B cell (primary cell): ENCODE measurements at regions not wholly inside any gene's neighbourhood (a gene's known extent, or its start where the extent isn't known, plus 50 kb on each side); places are given as distances from the start of the nearest gene placed in this dataset.

Source experiments
- ATAC-seq: fragments of 200-7000 bp; cut with Tn5 transposase; one replicate; pipeline ENCODE4 v1.10.0; 2021; ENCODE audit warnings: low read depth, mild to moderate bottlenecking, moderate number of reproducible peaks, moderate library complexity
- CTCF ChIA-PET: fragments of 350-600 bp; sonication (Branson Sonifier 250); formaldehyde crosslinking; loops from one replicate; lab custom pipeline; 2021; ENCODE audit warnings: antibody characterized with exemption, inconsistent platforms; lab: Charles Lee
- POLR2A ChIA-PET: fragments of 350-600 bp; sonication (Branson Sonifier 250); formaldehyde crosslinking; loops from one replicate; lab custom pipeline; 2021; ENCODE audit warnings: antibody characterized with exemption; lab: Charles Lee
- DNase-seq: peaks from one replicate; pipeline ENCODE4 v3.0.0; 2013
- H2AFZ ChIP-seq: 2 replicates; pipeline ENCODE4 v1.6.1; 2012; ENCODE audit warnings: mild to moderate bottlenecking, low read depth, low read length; ENCODE audit not compliant: insufficient read depth, poor library complexity, severe bottlenecking
- H3K27ac ChIP-seq, 2 donors: 1 replicate in 1 of 2; 2 replicates in 1 of 2; pipeline ENCODE4 v1.5.1; 2012 to 2013; ENCODE audit warnings: low read length in 2 of 2, mild to moderate bottlenecking in 2 of 2, moderate library complexity in 1 of 2
- H3K27me3 ChIP-seq, 4 experiments: fragments of 200-600 bp in 1 of 4; sonication (generic) in 1 of 4; replicated peaks in 1 of 4; 1 replicate in 2 of 4; 2 replicates in 2 of 4; pipeline versions ENCODE4 v1.6.1 to v1.7.0; 2013 to 2016; ENCODE audit warnings: low read length in 3 of 4, mild to moderate bottlenecking in 2 of 4, mixed read lengths in 1 of 4, moderate library complexity in 1 of 4; ENCODE audit not compliant: insufficient read depth in 4 of 4, control insufficient read depth in 3 of 4; ENCODE audit errors: control extremely low read depth in 1 of 4
- H3K36me3 ChIP-seq, 2 experiments: replicated peaks in 1 of 2; 1 replicate in 1 of 2; 2 replicates in 1 of 2; pipeline versions ENCODE4 v1.6.1 to v1.7.1; 2013; ENCODE audit warnings: low read length in 1 of 2; ENCODE audit not compliant: insufficient read depth in 2 of 2, control insufficient read depth in 1 of 2; ENCODE audit errors: control extremely low read depth in 1 of 2, extremely low read depth in 1 of 2
- H3K4me1 ChIP-seq, 2 donors: fragments of 200-600 bp in 1 of 2; sonication (generic) in 1 of 2; 1 replicate in 1 of 2; 2 replicates in 1 of 2; pipeline versions ENCODE4 v1.5.1 to v1.6.1; 2013 to 2017; ENCODE audit warnings: low read length in 2 of 2; ENCODE audit not compliant: control insufficient read depth in 2 of 2, insufficient read depth in 2 of 2
- H3K4me2 ChIP-seq: replicated peaks from 2 replicates; pipeline ENCODE3; 2012; ENCODE audit warnings: mild to moderate bottlenecking, low read depth, low read length; ENCODE audit not compliant: poor library complexity, severe bottlenecking
- H3K4me3 ChIP-seq, 5 experiments: fragments of 200-600 bp in 1 of 5; sonication (generic) in 1 of 5; 1 replicate in 3 of 5; 2 replicates in 2 of 5; pipeline versions ENCODE4 v1.5.1 to v1.7.0; 2011 to 2016; ENCODE audit warnings: low read length in 4 of 5, mild to moderate bottlenecking in 4 of 5, low read depth in 2 of 5, control low read depth in 1 of 5, moderate library complexity in 1 of 5; ENCODE audit not compliant: insufficient read depth in 1 of 5; ENCODE audit errors: control extremely low read depth in 1 of 5, extremely low read depth in 1 of 5
- H3K79me2 ChIP-seq: fragments of 200-600 bp; sonication (generic); one replicate; pipeline ENCODE4 v1.6.0; 2016; ENCODE audit warnings: low read length; ENCODE audit not compliant: control insufficient read depth, insufficient read depth
- H3K9ac ChIP-seq: fragments of 200-600 bp; sonication (generic); 2 replicates; pipeline ENCODE4 v1.6.1; 2017; ENCODE audit warnings: mild to moderate bottlenecking, low read length, moderate library complexity
- H3K9me3 ChIP-seq, 3 donors: one replicate each; pipeline versions ENCODE4 v1.6.1 to v1.7.1; 2013; ENCODE audit warnings: low read length in 2 of 3; ENCODE audit not compliant: control insufficient read depth in 2 of 3, insufficient read depth in 1 of 3; ENCODE audit errors: control extremely low read depth in 1 of 3
- H4K20me1 ChIP-seq: 2 replicates; pipeline ENCODE4 v1.6.0; 2012; ENCODE audit warnings: mild to moderate bottlenecking, low read length; ENCODE audit not compliant: insufficient read depth, control insufficient read depth, poor library complexity, severe bottlenecking
- H3K27ac Mint-ChIP-seq: one replicate; pipeline ENCODE4 v1.8.0; 2021; ENCODE audit warnings: mixed read lengths
- H3K27me3 Mint-ChIP-seq: one replicate; pipeline ENCODE4 v1.8.0; 2021; ENCODE audit warnings: mixed read lengths
- H3K4me1 Mint-ChIP-seq: one replicate; pipeline ENCODE4 v1.8.0; 2021; ENCODE audit warnings: mixed read lengths
- H3K4me3 Mint-ChIP-seq: one replicate; pipeline ENCODE4 v1.8.0; 2021; ENCODE audit warnings: mixed read lengths
- H3K9me3 Mint-ChIP-seq: one replicate; pipeline ENCODE4 v1.8.0; 2022; ENCODE audit warnings: mixed read lengths; ENCODE audit not compliant: insufficient read depth
- EZH2 ChIP-seq: IDR thresholded peaks from 2 replicates; pipeline ENCODE4 v1.6.1; 2012; ENCODE audit warnings: borderline replicate concordance, low read depth, mild to moderate bottlenecking, moderate library complexity, low read length; ENCODE audit not compliant: insufficient read depth, poor library complexity, severe bottlenecking
- WGBS: methylation state at CpG from one replicate; pipeline ENCODE4 v1.1.5; 2013; ENCODE audit warnings: missing lambda C conversion rate; ENCODE audit not compliant: insufficient coverage; 5-methylcytosine and 5-hydroxymethylcytosine counted together
- intact Hi-C: fragments of 100-400 bp; cut with micrococcal nuclease; formaldehyde crosslinking; loops from one replicate; pipeline ENCODE4 v1.10.0; 2022
- TF ChIP-seq, protein P1 (sequence below): fragments of 200-600 bp; IDR thresholded peaks from one replicate; pipeline ENCODE4 v1.8.0; 2022; ENCODE audit warnings: antibody characterized with exemption, mild to moderate bottlenecking

DNA sequence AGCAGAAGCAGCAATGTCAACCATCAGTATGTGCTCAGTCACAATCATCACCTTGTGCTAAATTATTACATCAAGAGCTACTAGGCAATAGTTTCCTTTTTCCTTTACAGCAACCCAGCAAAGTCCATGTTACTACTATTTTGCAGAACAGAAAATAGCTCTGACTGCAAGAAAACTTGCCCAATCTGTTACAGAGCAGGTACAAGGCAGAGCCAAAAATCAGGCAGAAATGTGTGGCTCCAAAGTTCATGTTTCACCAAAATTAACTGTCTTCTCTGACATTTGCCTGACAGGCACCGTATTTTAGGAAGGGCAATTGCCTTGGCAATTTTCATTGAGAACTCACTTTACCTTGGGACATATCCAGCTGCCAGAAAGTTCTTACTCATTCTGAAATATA is 177.6 kb upstream of the TMTC4 start:
- no peak overlapping the region for H3K9ac ChIP-seq
- H3K79me2 ChIP-seq: no peaks in the 10 kb centered on the region
- intact Hi-C loops: no loop called here
- H3K27ac ChIP-seq: no peak overlapping the region
- no peak for ATAC-seq
- TF ChIP-seq EZH2: no peak
- TF ChIP-seq, protein P1, sequence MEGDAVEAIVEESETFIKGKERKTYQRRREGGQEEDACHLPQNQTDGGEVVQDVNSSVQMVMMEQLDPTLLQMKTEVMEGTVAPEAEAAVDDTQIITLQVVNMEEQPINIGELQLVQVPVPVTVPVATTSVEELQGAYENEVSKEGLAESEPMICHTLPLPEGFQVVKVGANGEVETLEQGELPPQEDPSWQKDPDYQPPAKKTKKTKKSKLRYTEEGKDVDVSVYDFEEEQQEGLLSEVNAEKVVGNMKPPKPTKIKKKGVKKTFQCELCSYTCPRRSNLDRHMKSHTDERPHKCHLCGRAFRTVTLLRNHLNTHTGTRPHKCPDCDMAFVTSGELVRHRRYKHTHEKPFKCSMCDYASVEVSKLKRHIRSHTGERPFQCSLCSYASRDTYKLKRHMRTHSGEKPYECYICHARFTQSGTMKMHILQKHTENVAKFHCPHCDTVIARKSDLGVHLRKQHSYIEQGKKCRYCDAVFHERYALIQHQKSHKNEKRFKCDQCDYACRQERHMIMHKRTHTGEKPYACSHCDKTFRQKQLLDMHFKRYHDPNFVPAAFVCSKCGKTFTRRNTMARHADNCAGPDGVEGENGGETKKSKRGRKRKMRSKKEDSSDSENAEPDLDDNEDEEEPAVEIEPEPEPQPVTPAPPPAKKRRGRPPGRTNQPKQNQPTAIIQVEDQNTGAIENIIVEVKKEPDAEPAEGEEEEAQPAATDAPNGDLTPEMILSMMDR: no peak
- no peaks in the 10 kb centered on the region for H4K20me1 ChIP-seq
- H3K27me3 Mint-ChIP-seq: no peaks in the 10 kb centered on the region
- CTCF ChIA-PET: interaction anchor here (0.6 kb wide), 1 partner anchor 290 kb away, joined by 7 read pairs; no protein-coding TSS in a partner anchor
- H3K4me1 Mint-ChIP-seq: no peaks in the 10 kb centered on the region
- H3K9me3 Mint-ChIP-seq: peaks cover 5% of the 10 kb centered on the region
- no peak for DNase-seq
- H3K27ac Mint-ChIP-seq: no peak overlapping the region
- no peak overlapping the region for H2AFZ ChIP-seq
- no CpG with 5 or more reads among the region's 1 CpG for WGBS
- H3K36me3 ChIP-seq: no peaks in the 10 kb centered on the region
- H3K27me3 ChIP-seq: no peaks in the 10 kb centered on the region
- POLR2A ChIA-PET: no interaction called here
- no peak overlapping the region for H3K4me3 Mint-ChIP-seq
- H3K4me1 ChIP-seq: no peaks in the 10 kb centered on the region
- H3K4me3 ChIP-seq: no peak overlapping the region
- no peak overlapping the region for H3K4me2 ChIP-seq
- H3K9me3 ChIP-seq: no peaks in the 10 kb centered on the region

DNA sequence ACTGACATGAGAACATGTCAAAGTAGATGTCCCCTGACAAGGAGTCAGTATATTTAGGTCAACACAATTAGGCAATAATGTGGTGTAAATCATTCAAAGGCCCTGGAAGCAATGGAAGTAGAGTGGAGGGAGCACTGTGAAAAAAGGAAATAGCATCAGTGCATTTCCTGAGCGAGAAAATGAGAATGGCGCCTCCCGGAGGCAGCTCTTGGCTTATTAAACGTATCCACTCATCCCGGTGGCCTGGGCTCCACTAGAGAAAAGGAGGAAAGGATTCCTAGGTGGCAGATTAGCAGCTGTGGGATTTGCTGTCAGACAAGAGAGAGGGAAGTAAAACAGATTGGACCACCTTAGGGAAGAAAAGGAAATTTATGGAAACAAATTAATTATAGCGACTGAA is 173.7 kb upstream of the TMTC4 start:
- no peaks in the 10 kb centered on the region for H3K27me3 Mint-ChIP-seq
- no peak overlapping the region for H3K27ac Mint-ChIP-seq
- no peaks in the 10 kb centered on the region for H3K27me3 ChIP-seq
- ChIA-PET POLR2A (no interaction called here), CTCF (no interaction called here)
- ATAC-seq (no peak), DNase-seq (no peak)
- H3K4me1 ChIP-seq: no peaks in the 10 kb centered on the region
- H3K9ac ChIP-seq: no peak overlapping the region
- H3K27ac ChIP-seq: no peak overlapping the region
- TF ChIP-seq, protein P1: no peak
- TF ChIP-seq EZH2: no peak
- no peaks in the 10 kb centered on the region for H3K4me1 Mint-ChIP-seq
- intact Hi-C loops: no loop called here
- H3K4me3 Mint-ChIP-seq: no peak overlapping the region
- H3K36me3 ChIP-seq: no peaks in the 10 kb centered on the region
- no peak overlapping the region for H3K4me3 ChIP-seq
- H3K9me3 ChIP-seq: peaks cover 0 to 1% (median 0%) of the 10 kb centered on the region in 3 donors
- H3K9me3 Mint-ChIP-seq: peaks cover 5% of the 10 kb centered on the region
- H4K20me1 ChIP-seq: no peaks in the 10 kb centered on the region
- no peak overlapping the region for H2AFZ ChIP-seq
- H3K79me2 ChIP-seq: no peaks in the 10 kb centered on the region
- WGBS: 94% methylated on average over 5 of the region's 6 CpGs
- no peak overlapping the region for H3K4me2 ChIP-seq
